Liver (tissue), 8 donors: ENCODE measurements at regions not wholly inside any gene's neighbourhood (a gene's known extent, or its start where the extent isn't known, plus 50 kb on each side); places are given as distances from the start of the nearest gene placed in this dataset.
A peak's percentile ranks its signal among the peaks of the same experiment; 100 is the strongest.

ENCODE experiments used
- DNase-seq: peaks from one replicate; pipeline ENCODE4 v3.0.0-alpha.2; 2017; ENCODE audit warnings: low spot score
- H3K27ac ChIP-seq, 2 donors: one replicate each; pipeline ENCODE4 v1.7.0; 2013; ENCODE audit warnings: inconsistent platforms in 2 of 2, low read length in 2 of 2, control low read depth in 1 of 2, low read depth in 1 of 2, mild to moderate bottlenecking in 1 of 2
- H3K27me3 ChIP-seq, 4 donors: one replicate each; pipeline versions ENCODE4 v1.6.1 to v1.7.0; 2013; ENCODE audit warnings: low read length in 3 of 4, inconsistent platforms in 1 of 4, mild to moderate bottlenecking in 1 of 4, moderate library complexity in 1 of 4; ENCODE audit not compliant: control insufficient read depth in 4 of 4, insufficient read depth in 4 of 4
- H3K36me3 ChIP-seq, 4 donors: one replicate each; pipeline versions ENCODE4 v1.6.1 to v1.7.0; 2013; ENCODE audit warnings: low read length in 3 of 4, mild to moderate bottlenecking in 3 of 4, low read depth in 1 of 4, moderate library complexity in 1 of 4; ENCODE audit not compliant: control insufficient read depth in 4 of 4, insufficient read depth in 3 of 4
- H3K4me1 ChIP-seq, 4 donors: one replicate each; pipeline versions ENCODE4 v1.6.1 to v1.7.0; 2013; ENCODE audit warnings: low read length in 3 of 4, mild to moderate bottlenecking in 3 of 4, moderate library complexity in 1 of 4; ENCODE audit not compliant: control insufficient read depth in 4 of 4, insufficient read depth in 4 of 4
- H3K4me3 ChIP-seq, 3 donors: one replicate each; pipeline versions ENCODE4 v1.6.1 to v1.7.0; 2013; ENCODE audit warnings: low read length in 3 of 3, control low read depth in 1 of 3, low read depth in 1 of 3, mild to moderate bottlenecking in 1 of 3
- H3K9ac ChIP-seq, 2 donors: one replicate each; pipeline ENCODE4 v1.7.0; 2013; ENCODE audit warnings: low read length in 2 of 2, mild to moderate bottlenecking in 2 of 2, moderate library complexity in 2 of 2, control low read depth in 1 of 2, low read depth in 1 of 2
- H3K9me3 ChIP-seq, 4 donors: one replicate each; pipeline versions ENCODE4 v1.6.1 to v1.7.0; 2013; ENCODE audit warnings: low read length in 3 of 4; ENCODE audit not compliant: control insufficient read depth in 4 of 4
- EGR1 ChIP-seq, 2 donors: IDR thresholded peaks; 2 replicates each; pipeline ENCODE4 v1.6.1; 2016 to 2018; ENCODE audit warnings: antibody characterized with exemption in 2 of 2, low read depth in 2 of 2
- FOXA1 ChIP-seq: IDR thresholded peaks from 2 replicates; pipeline ENCODE4 v1.6.1; 2016; ENCODE audit warnings: antibody characterized with exemption
- FOXA2 ChIP-seq: IDR thresholded peaks from 2 replicates; pipeline ENCODE4 v1.6.1; 2016; ENCODE audit warnings: antibody characterized with exemption
- GABPA ChIP-seq, 2 donors: IDR thresholded peaks in 1 of 2; conservative IDR thresholded peaks in 1 of 2; 2 replicates each; pipeline ENCODE4 v1.6.1; 2016; ENCODE audit warnings: antibody characterized with exemption in 2 of 2, mild to moderate bottlenecking in 1 of 2, moderate library complexity in 1 of 2
- HNF4A ChIP-seq, 2 donors: conservative IDR thresholded peaks; 2 replicates each; pipeline ENCODE4 v1.6.1; 2016; ENCODE audit warnings: antibody characterized with exemption in 2 of 2, mild to moderate bottlenecking in 2 of 2
- HNF4G ChIP-seq: IDR thresholded peaks from 2 replicates; pipeline ENCODE4 v1.6.1; 2016; ENCODE audit warnings: antibody characterized with exemption
- JUND ChIP-seq, 2 donors: IDR thresholded peaks; 2 replicates each; pipeline ENCODE4 v1.6.1; 2016; ENCODE audit warnings: antibody characterized with exemption in 2 of 2
- NR2F2 ChIP-seq: IDR thresholded peaks from 2 replicates; pipeline ENCODE4 v1.6.1; 2016; ENCODE audit warnings: antibody characterized with exemption
- RAD21 ChIP-seq, 2 donors: IDR thresholded peaks; 2 replicates each; pipeline ENCODE4 v1.6.1; 2016; ENCODE audit warnings: antibody characterized with exemption in 2 of 2, mild to moderate bottlenecking in 2 of 2
- RXRA ChIP-seq, 2 donors: IDR thresholded peaks; 2 replicates each; pipeline ENCODE4 v1.6.1; 2017 to 2018; ENCODE audit warnings: antibody characterized with exemption in 2 of 2, mild to moderate bottlenecking in 1 of 2
- SP1 ChIP-seq: IDR thresholded peaks from 2 replicates; pipeline ENCODE4 v1.6.1; 2018; ENCODE audit warnings: antibody characterized with exemption, mild to moderate bottlenecking
- TAF1 ChIP-seq: conservative IDR thresholded peaks from 2 replicates; pipeline ENCODE4 v1.6.1; 2016; ENCODE audit warnings: antibody characterized with exemption, mild to moderate bottlenecking
- YY1 ChIP-seq: IDR thresholded peaks from 2 replicates; pipeline ENCODE4 v1.6.1; 2016; ENCODE audit warnings: antibody characterized with exemption, mild to moderate bottlenecking
- WGBS: extraction: QIAGEN DNeasy Blood & Tissue Kit; methylation state at CpG from one replicate; pipeline ENCODE4 v1.1.7; 2013; 5-methylcytosine and 5-hydroxymethylcytosine counted together
- TF ChIP-seq, protein P1 (sequence below): IDR thresholded peaks from 2 replicates; pipeline ENCODE4 v1.6.1; 2016; ENCODE audit warnings: antibody characterized with exemption, mild to moderate bottlenecking
- TF ChIP-seq, protein P2 (sequence below): fragments of 150-350 bp; IDR thresholded peaks from 2 replicates; pipeline ENCODE4 v1.5.1; 2017; ENCODE audit warnings: improper control_type of control experiment, low read depth, low read length; ENCODE audit not compliant: missing input control
- TF ChIP-seq, protein P3 (sequence below): IDR thresholded peaks from 2 replicates; pipeline ENCODE4 v1.6.1; 2016; ENCODE audit warnings: antibody characterized with exemption
- TF ChIP-seq, protein P4 (sequence below): IDR thresholded peaks from 2 replicates; pipeline ENCODE4 v1.6.1; 2016; ENCODE audit warnings: antibody characterized with exemption
- TF ChIP-seq, protein P5 (sequence below): IDR thresholded peaks from 2 replicates; pipeline ENCODE4 v1.6.1; 2016; ENCODE audit warnings: antibody characterized with exemption
- donor health status: healthy.
- donor health status: healthy.
- donor health status: healthy.
- donor health status: healthy.
- donor health status: healthy.

DNA sequence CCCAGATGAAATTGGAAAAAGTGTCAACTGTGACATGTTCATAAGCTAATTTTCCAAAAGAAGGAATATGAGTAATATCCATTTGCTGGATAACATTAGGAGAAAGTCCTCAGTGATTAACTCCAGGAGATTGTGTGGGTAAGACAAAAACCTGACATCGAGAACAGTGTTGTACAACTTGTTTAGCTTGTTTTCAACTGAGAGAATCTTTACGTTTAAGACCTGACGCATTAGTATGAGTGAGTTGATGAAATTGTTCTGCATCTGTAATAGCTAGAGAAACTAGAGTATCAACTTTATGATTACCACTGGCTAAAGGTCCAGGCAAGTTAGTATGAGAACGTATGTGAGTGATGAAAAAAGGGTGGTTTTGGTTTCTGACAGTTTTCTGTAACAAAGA is 1452.4 kb downstream of the NLGN4Y start:
- H3K27ac ChIP-seq = no peak overlapping the region
- H3K4me3 ChIP-seq = no peak overlapping the region
- H3K4me1 ChIP-seq = peaks cover 0 to 1% (median 0%) of the 10 kb centered on the region in 4 donors
- 86% methylated on average over 4 of the region's 4 CpGs for WGBS
- H3K36me3 ChIP-seq = no peaks in the 10 kb centered on the region
- no peaks in the 10 kb centered on the region for H3K27me3 ChIP-seq
- no peak for DNase-seq
- TF ChIP-seq, protein P1, sequence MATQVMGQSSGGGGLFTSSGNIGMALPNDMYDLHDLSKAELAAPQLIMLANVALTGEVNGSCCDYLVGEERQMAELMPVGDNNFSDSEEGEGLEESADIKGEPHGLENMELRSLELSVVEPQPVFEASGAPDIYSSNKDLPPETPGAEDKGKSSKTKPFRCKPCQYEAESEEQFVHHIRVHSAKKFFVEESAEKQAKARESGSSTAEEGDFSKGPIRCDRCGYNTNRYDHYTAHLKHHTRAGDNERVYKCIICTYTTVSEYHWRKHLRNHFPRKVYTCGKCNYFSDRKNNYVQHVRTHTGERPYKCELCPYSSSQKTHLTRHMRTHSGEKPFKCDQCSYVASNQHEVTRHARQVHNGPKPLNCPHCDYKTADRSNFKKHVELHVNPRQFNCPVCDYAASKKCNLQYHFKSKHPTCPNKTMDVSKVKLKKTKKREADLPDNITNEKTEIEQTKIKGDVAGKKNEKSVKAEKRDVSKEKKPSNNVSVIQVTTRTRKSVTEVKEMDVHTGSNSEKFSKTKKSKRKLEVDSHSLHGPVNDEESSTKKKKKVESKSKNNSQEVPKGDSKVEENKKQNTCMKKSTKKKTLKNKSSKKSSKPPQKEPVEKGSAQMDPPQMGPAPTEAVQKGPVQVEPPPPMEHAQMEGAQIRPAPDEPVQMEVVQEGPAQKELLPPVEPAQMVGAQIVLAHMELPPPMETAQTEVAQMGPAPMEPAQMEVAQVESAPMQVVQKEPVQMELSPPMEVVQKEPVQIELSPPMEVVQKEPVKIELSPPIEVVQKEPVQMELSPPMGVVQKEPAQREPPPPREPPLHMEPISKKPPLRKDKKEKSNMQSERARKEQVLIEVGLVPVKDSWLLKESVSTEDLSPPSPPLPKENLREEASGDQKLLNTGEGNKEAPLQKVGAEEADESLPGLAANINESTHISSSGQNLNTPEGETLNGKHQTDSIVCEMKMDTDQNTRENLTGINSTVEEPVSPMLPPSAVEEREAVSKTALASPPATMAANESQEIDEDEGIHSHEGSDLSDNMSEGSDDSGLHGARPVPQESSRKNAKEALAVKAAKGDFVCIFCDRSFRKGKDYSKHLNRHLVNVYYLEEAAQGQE = no peak
- TF ChIP-seq, protein P2, sequence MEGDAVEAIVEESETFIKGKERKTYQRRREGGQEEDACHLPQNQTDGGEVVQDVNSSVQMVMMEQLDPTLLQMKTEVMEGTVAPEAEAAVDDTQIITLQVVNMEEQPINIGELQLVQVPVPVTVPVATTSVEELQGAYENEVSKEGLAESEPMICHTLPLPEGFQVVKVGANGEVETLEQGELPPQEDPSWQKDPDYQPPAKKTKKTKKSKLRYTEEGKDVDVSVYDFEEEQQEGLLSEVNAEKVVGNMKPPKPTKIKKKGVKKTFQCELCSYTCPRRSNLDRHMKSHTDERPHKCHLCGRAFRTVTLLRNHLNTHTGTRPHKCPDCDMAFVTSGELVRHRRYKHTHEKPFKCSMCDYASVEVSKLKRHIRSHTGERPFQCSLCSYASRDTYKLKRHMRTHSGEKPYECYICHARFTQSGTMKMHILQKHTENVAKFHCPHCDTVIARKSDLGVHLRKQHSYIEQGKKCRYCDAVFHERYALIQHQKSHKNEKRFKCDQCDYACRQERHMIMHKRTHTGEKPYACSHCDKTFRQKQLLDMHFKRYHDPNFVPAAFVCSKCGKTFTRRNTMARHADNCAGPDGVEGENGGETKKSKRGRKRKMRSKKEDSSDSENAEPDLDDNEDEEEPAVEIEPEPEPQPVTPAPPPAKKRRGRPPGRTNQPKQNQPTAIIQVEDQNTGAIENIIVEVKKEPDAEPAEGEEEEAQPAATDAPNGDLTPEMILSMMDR = no peak
- no peak for TF ChIP-seq NR2F2
- TF ChIP-seq RXRA (IDR thresholded peaks at IDR 0.05) = no peak
- TF ChIP-seq FOXA2 = no peak
- no peak for TF ChIP-seq YY1
- no peak for TF ChIP-seq TAF1
- TF ChIP-seq, protein P3, sequence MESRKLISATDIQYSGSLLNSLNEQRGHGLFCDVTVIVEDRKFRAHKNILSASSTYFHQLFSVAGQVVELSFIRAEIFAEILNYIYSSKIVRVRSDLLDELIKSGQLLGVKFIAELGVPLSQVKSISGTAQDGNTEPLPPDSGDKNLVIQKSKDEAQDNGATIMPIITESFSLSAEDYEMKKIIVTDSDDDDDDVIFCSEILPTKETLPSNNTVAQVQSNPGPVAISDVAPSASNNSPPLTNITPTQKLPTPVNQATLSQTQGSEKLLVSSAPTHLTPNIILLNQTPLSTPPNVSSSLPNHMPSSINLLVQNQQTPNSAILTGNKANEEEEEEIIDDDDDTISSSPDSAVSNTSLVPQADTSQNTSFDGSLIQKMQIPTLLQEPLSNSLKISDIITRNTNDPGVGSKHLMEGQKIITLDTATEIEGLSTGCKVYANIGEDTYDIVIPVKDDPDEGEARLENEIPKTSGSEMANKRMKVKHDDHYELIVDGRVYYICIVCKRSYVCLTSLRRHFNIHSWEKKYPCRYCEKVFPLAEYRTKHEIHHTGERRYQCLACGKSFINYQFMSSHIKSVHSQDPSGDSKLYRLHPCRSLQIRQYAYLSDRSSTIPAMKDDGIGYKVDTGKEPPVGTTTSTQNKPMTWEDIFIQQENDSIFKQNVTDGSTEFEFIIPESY = no peak
- TF ChIP-seq, protein P4, sequence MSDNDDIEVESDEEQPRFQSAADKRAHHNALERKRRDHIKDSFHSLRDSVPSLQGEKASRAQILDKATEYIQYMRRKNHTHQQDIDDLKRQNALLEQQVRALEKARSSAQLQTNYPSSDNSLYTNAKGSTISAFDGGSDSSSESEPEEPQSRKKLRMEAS = no peak
- TF ChIP-seq, protein P5, sequence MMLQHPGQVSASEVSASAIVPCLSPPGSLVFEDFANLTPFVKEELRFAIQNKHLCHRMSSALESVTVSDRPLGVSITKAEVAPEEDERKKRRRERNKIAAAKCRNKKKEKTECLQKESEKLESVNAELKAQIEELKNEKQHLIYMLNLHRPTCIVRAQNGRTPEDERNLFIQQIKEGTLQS = no peak
- TF ChIP-seq FOXA1 = no peak
- TF ChIP-seq SP1 = no peak
- TF ChIP-seq HNF4G = no peak
- TF ChIP-seq RAD21 (IDR thresholded peaks at IDR 0.05) = no peak
- TF ChIP-seq JUND (IDR thresholded peaks at IDR 0.05) = no peak
- no peak for TF ChIP-seq HNF4A (conservative IDR thresholded peaks at IDR 0.05)
- H3K9ac ChIP-seq = no peak overlapping the region
- no peaks in the 10 kb centered on the region for H3K9me3 ChIP-seq

DNA sequence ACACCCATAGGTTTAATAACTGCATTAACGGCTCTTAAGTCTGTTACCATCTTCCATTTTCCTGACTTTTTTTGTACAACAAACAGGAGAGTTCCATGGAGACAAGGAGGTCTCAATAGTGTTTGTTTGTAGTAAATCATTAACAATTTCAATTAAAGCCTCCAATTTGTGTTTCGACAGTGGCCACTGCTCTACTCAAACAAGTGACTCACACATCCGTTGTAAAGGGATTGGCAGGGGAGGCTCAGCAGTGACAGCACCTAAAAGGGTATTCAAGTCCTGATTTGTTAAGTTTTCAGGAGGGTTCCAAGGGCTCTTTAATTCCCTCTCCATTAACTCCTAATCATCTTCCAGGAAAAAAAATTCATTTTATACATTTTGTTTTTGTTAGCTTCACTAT is 1454.2 kb downstream of the NLGN4Y start:
- no peak overlapping the region for H3K27ac ChIP-seq
- 25% methylated on average over 3 of the region's 3 CpGs for WGBS
- peaks cover 0 to 1% (median 0%) of the 10 kb centered on the region in 4 donors for H3K4me1 ChIP-seq
- DNase-seq = no peak
- H3K9me3 ChIP-seq = no peaks in the 10 kb centered on the region
- H3K9ac ChIP-seq = no peak overlapping the region
- H3K36me3 ChIP-seq = no peaks in the 10 kb centered on the region
- H3K4me3 ChIP-seq = no peak overlapping the region
- no peaks in the 10 kb centered on the region for H3K27me3 ChIP-seq
- TF ChIP-seq EGR1 (IDR thresholded peaks at IDR 0.05; ENCODE audit: low read depth in 2 of 2) (no peak), TAF1 (no peak), GABPA (IDR thresholded peaks at IDR 0.05 in 1 of 2, conservative IDR thresholded peaks at IDR 0.05 in 1 of 2) (no peak), RXRA (IDR thresholded peaks at IDR 0.05) (peak in 1 of 2 donors; percentile 55), SP1 (no peak), NR2F2 (no peak), RAD21 (IDR thresholded peaks at IDR 0.05) (peak in 1 of 2 donors; percentile 23), JUND (IDR thresholded peaks at IDR 0.05) (peak in 1 of 2 donors; percentile 91), HNF4G (no peak), HNF4A (conservative IDR thresholded peaks at IDR 0.05) (peak in 1 of 2 donors; percentile 35)
- TF ChIP-seq, protein P2 = no peak
- TF ChIP-seq, protein P1 = no peak
